Dermis microvascular lymphatic vessel endothelial cell (primary cell): ENCODE measurements at regions not wholly inside any gene's neighbourhood (a gene's known extent, or its start where the extent isn't known, plus 50 kb on each side); places are given as distances from the start of the nearest gene placed in this dataset.
A peak's percentile ranks its signal among the peaks of the same experiment; 100 is the strongest.
"Not testable (repeated sequence)": the region's sequence is repeated elsewhere in the genome, so short reads cannot be mapped to it uniquely, and the experiment has no call there.

ENCODE experiments used
- DNase-seq, 2 donors: peaks; one replicate each; pipeline versions ENCODE4 v3.0.0 to v3.0.0-alpha.2; 2010; ENCODE audit warnings: low read depth in 2 of 2

GRCh38 chr9:101993771-101994170 is 255.3 kb upstream of the GRIN3A start:
- no peak for DNase-seq

- no peak for DNase-seq
Observed at GRCh38 chr9:101991926-101992325, 253.5 kb upstream of the GRIN3A start.

- DNase-seq, result peak; percentile 15 to 25
Observed at GRCh38 chr9:101977614-101978210, 239.3 kb upstream of the GRIN3A start.

GRCh38 chr9:101970609-101971008 is 232.2 kb upstream of the GRIN3A start:
- DNase-seq, result no peak

- DNase-seq, result no peak
Observed at GRCh38 chr9:101968392-101968791, 229.9 kb upstream of the GRIN3A start.

GRCh38 chr9:101966691-101967090 is 228.2 kb upstream of the GRIN3A start:
- DNase-seq, result no peak

- no peak for DNase-seq
Observed at GRCh38 chr9:101957705-101958104, 219.3 kb upstream of the GRIN3A start.

- DNase-seq, result no peak
Observed at GRCh38 chr9:101951598-101951997, 213.2 kb upstream of the GRIN3A start.

- no peak for DNase-seq
Observed at GRCh38 chr9:101931756-101932155, 193.3 kb upstream of the GRIN3A start.

GRCh38 chr9:101930783-101931182 is 192.3 kb upstream of the GRIN3A start:
- DNase-seq, result no peak

- no peak for DNase-seq
Observed at GRCh38 chr9:101925498-101925897, 187.1 kb upstream of the GRIN3A start.

- no peak for DNase-seq
Observed at GRCh38 chr9:101923451-101923850, 185.0 kb upstream of the GRIN3A start.

GRCh38 chr9:101916948-101917347 is 178.5 kb upstream of the GRIN3A start:
- DNase-seq, result not testable (repeated sequence)

GRCh38 chr9:101915482-101915881 is 177.0 kb upstream of the GRIN3A start:
- DNase-seq, result no peak

- DNase-seq, result no peak
Observed at GRCh38 chr9:101912698-101913097, 174.3 kb upstream of the GRIN3A start.

- DNase-seq, result no peak
Observed at GRCh38 chr9:101907466-101907865, 169.0 kb upstream of the GRIN3A start.

- no peak for DNase-seq
Observed at GRCh38 chr9:101904845-101905244, 166.4 kb upstream of the GRIN3A start.

GRCh38 chr9:101902051-101902450 is 163.6 kb upstream of the GRIN3A start:
- no peak for DNase-seq

GRCh38 chr9:101897196-101897595 is 158.7 kb upstream of the GRIN3A start:
- no peak for DNase-seq

- no peak for DNase-seq
Observed at GRCh38 chr9:101893661-101894646, 155.5 kb upstream of the GRIN3A start.

GRCh38 chr9:101881508-101881907 is 143.1 kb upstream of the GRIN3A start:
- DNase-seq, result no peak

GRCh38 chr9:101880846-101881245 is 142.4 kb upstream of the GRIN3A start:
- DNase-seq, result no peak

- no peak for DNase-seq
Observed at GRCh38 chr9:101878734-101879133, 140.3 kb upstream of the GRIN3A start.
